GM18867 (cell line): ENCODE measurements at regions not wholly inside any gene's neighbourhood (a gene's known extent, or its start where the extent isn't known, plus 50 kb on each side); places are given as distances from the start of the nearest gene placed in this dataset.

ENCODE experiments used
- ATAC-seq: cut with Tn5 transposase; IDR thresholded peaks from one replicate; pipeline ENCODE4 v1.9.1; 2021; ENCODE audit warnings: mild to moderate bottlenecking, moderate library complexity; ENCODE audit not compliant: unreplicated experiment

- no peak for ATAC-seq
Observed at GRCh38 chr10:111131168-111131799, 54.5 kb downstream of the ADRA2A start.

- ATAC-seq = no peak
Observed at GRCh38 chr10:111137007-111137406, 60.2 kb downstream of the ADRA2A start.

GRCh38 chr10:111137587-111137986 lies 60.8 kb downstream of the ADRA2A start:
- no peak for ATAC-seq

- no peak for ATAC-seq
Observed at GRCh38 chr10:111138544-111138943, 61.7 kb downstream of the ADRA2A start.

GRCh38 chr10:111139567-111139966 lies 62.7 kb downstream of the ADRA2A start:
- no peak for ATAC-seq

- no peak for ATAC-seq
Observed at GRCh38 chr10:111142092-111142768, 65.4 kb downstream of the ADRA2A start.

- ATAC-seq = no peak
Observed at GRCh38 chr10:111146025-111146640, 69.3 kb downstream of the ADRA2A start.

GRCh38 chr10:111148025-111148424 lies 71.2 kb downstream of the ADRA2A start:
- no peak for ATAC-seq

GRCh38 chr10:111148440-111148839 lies 71.6 kb downstream of the ADRA2A start:
- no peak for ATAC-seq

GRCh38 chr10:111150691-111151090 lies 73.9 kb downstream of the ADRA2A start:
- no peak for ATAC-seq

GRCh38 chr10:111151595-111152307 lies 74.9 kb downstream of the ADRA2A start:
- no peak for ATAC-seq

GRCh38 chr10:111156754-111157153 lies 79.9 kb downstream of the ADRA2A start:
- no peak for ATAC-seq

GRCh38 chr10:111158595-111158994 lies 81.8 kb downstream of the ADRA2A start:
- ATAC-seq = no peak

- no peak for ATAC-seq
Observed at GRCh38 chr10:111161109-111161874, 84.5 kb downstream of the ADRA2A start.

GRCh38 chr10:111171183-111171582 lies 94.4 kb downstream of the ADRA2A start:
- ATAC-seq = no peak

GRCh38 chr10:111175787-111176186 lies 99.0 kb downstream of the ADRA2A start:
- ATAC-seq = no peak

- ATAC-seq = peak; percentile 81
Observed at GRCh38 chr10:111177379-111177778, 100.5 kb downstream of the ADRA2A start.

GRCh38 chr10:111179514-111179913 lies 102.7 kb downstream of the ADRA2A start:
- ATAC-seq = no peak

- ATAC-seq = no peak
Observed at GRCh38 chr10:111186358-111186757, 109.5 kb downstream of the ADRA2A start.

GRCh38 chr10:111187096-111187495 lies 110.3 kb downstream of the ADRA2A start:
- ATAC-seq = no peak

- no peak for ATAC-seq
Observed at GRCh38 chr10:111199587-111199986, 122.8 kb downstream of the ADRA2A start.
